Muscle of arm (tissue), 1 donor: ENCODE measurements at regions not wholly inside any gene's neighbourhood (a gene's known extent, or its start where the extent isn't known, plus 50 kb on each side); places are given as distances from the start of the nearest gene placed in this dataset.

ENCODE experiments used
- DNase-seq: peaks from one replicate; pipeline ENCODE4 v3.0.0-alpha.2; 2013

GRCh38 chr6:150712505-150713252, 113.0 kb downstream of the PLEKHG1 start:
- DNase-seq: no peak

GRCh38 chr6:150713487-150713886, 113.8 kb downstream of the PLEKHG1 start:
- DNase-seq: no peak

GRCh38 chr6:150713931-150714330, 114.2 kb downstream of the PLEKHG1 start:
- DNase-seq: no peak

DNA sequence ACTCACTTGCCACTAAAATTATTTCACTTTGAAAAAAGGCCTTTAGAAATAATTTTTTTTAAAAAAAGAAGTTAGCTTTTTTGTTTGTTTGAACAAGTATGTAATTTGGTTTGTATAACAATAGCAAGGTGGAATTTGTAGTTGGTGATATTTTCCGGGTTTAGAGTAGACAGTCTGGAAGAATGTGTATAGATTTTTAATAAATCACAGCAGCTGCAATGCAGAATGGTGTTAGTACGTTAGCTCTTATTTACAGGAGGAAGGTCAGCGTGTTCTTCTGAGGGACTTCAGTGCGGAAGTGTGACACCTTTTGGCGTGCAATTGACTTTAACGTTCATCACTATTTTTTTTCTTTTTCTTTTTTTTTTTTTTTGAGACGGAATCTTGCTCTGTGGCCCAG, 115.4 kb downstream of the PLEKHG1 start:
- no peak for DNase-seq

GRCh38 chr6:150717419-150717818, 117.7 kb downstream of the PLEKHG1 start:
- no peak for DNase-seq

DNA sequence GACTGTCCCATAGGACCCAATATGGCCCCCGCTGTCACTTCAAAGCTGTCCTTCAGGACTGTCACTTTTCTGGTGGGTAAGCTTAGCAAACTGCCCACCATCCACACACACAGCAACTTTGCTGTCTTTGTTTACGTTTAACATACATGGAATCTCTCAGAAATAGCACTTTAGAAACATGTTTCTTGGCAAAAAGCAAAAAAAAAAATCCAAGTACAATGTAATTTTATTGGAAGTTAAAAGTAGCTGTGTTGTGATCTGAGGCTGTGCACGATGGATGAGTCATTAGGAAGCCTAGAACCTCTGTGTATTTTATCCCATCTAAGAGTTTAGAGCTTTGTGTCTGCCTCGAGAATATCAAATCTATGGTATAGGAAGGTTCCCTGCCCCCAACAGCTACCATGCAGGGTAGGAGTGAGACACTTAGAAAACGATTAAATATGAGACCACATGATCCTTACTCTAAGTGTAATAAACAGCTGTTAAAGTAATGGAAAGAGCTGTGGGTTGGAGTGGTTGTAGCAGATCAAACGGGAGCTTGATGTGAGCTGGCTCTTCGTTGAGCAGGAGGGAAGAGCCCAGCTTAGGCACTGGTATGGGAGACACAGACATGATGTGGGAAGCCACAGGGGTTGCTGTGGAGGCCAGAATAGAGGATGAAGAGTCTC, 119.5 kb downstream of the PLEKHG1 start:
- no peak for DNase-seq

DNA sequence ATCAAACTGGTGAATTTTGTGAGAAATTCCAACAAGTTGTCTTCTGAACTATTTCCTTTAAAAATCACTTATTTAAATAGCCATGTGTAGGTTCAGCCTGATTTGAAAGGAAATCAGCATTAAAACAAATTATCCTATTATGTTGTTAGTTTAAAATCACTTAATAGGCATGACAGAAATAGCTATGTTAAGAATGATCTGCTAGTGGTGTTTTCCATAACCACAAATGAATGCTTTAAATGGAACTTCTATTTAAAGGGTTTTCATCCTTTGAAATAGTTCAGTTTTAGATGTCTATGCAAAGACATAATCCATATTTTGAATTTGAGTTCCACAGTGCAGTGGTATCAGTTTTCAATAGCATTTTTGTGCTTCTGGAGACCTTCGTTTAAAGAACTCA, 120.1 kb downstream of the PLEKHG1 start:
- no peak for DNase-seq

- peak; percentile 25 for DNase-seq
Measured at GRCh38 chr6:150720774-150721233, 121.1 kb downstream of the PLEKHG1 start.

DNA sequence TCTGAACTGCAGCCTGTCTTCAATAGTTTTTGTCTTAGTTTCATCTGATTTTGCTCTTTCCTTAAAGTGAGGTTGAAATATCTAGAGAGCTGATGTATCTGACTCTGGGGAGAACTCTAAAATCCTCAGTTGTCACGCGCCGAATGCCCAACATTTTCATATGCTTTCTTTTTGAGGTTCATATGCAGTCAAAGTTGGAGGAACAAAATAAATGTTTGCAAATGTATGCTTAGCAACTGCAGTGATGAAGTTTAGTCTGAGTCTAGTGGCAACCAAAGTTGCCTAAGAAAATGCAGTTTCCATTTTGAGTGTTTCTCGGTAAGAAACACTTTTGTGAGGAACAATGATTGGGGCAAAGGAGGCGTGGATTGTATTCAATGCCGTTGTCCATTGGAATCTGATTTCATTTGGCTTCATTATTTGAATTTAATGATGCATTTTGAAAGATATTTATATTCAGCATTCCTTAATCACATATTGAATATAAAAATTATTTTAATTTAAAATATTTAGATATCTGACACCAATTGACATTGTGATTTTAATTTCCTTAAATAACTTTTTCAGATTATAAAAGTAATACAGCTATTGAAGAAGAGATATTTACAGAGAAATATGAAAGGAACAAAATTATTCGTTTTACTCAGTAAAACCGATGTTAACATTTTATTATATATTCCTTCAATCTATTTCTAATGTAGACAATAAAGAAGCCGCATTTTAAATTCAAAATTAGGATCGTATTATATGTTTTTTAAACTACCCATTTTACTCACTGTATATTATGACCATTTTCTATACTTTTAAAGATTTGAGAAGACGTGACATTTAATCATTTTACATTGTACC, 122.0 kb downstream of the PLEKHG1 start:
- DNase-seq: no peak

- peak; percentile 37 for DNase-seq
Measured at GRCh38 chr6:150722614-150723344, 123.1 kb downstream of the PLEKHG1 start.

DNA sequence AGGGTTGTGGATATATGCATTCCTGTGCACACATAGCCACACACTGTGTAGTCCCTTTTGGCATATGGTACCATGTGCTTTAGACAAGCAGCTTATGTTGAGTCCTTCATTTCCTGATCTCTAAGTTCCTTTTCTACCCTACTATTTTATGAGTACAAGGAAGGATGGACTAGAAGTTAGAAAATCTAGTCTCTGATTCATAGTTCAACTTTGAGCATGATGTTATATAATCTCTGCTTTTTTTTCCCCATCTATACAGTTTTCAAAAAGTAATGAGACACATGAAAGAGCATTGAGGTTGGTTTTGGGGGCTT, 123.6 kb downstream of the PLEKHG1 start:
- no peak for DNase-seq

DNA sequence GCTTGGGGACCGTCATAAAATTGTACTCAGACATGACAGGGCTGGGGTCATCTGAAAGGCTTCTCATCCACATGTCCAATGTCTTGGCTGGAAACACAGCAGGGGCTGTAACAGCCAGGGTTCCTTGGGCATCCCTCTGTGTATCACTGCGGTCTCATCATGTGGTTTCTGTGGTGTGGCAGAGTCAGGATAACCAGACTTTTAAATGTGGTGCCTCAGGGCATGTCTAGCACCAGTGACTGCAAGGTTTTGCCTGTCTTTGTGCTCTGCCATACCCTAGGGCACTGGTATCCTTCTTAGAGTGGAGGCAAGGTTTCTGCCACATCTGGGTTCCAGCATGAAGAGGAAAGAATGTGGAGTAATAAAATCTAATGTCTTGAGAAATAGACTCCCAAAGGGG, 124.2 kb downstream of the PLEKHG1 start:
- DNase-seq: no peak

- DNase-seq: no peak
Measured at GRCh38 chr6:150725795-150726194, 126.1 kb downstream of the PLEKHG1 start.

GRCh38 chr6:150729188-150729748, 129.6 kb downstream of the PLEKHG1 start:
- no peak for DNase-seq

GRCh38 chr6:150730801-150731457, 131.2 kb downstream of the PLEKHG1 start:
- no peak for DNase-seq

DNA sequence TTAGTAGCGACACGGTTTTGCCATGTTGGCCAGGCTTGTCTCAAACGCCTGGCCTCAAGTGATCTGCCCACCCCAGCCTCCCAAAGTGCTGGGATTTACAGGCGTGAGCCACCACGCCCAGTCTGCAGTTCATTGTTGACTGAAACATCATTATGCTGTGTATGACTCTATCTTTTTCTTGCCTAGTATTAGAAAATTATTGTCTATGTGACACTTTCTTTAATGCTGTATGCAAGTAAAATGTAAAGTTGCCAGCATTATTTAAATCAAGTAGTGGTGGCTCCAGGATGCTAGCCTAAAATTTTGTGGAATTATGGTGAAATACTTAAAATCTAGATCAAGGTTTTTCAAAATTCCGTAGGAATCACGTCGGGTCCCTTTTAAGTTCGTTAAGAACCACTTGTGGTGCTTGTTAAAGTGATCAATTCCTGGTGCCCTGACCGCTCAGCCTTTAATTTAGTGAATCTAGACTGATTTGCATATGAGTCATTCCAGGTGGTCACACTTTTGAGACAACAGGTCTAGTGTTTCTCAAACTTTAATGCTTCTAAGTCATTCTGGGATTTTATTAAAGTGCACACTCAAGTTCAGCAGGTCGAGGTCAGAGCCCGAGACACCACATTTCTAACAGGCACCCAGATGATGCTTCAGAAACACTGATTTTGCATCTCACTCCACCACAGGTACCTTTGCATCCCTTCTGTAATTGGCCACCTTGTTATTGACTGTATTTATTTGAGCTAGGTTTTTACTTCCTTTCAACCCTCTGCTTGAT, 132.6 kb upstream of the MTHFD1L start:
- no peak for DNase-seq

DNA sequence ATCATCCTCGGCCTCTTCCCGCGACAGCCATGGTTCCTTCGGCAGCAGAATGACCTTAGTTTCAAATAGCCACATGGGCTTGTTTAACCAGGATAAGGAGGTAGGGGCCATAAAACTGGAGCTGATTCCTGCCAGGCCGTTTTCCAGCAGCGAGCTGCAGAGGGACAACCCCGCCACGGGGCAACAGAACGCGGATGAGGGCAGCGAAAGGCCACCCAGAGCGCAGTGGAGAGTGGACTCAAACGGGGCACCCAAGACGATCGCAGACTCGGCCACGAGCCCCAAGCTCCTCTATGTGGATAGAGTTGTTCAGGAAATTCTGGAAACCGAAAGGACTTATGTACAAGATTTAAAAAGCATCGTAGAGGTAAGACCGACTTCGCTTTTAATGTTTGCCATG, 131.8 kb upstream of the MTHFD1L start:
- no peak for DNase-seq

- DNase-seq: no peak
Measured at GRCh38 chr6:150734235-150734634, 131.3 kb upstream of the MTHFD1L start.

GRCh38 chr6:150735341-150735851, 130.1 kb upstream of the MTHFD1L start:
- peak; percentile 46 for DNase-seq

GRCh38 chr6:150738092-150738629, 127.3 kb upstream of the MTHFD1L start:
- DNase-seq: no peak
